ENCODE measurements at regions not wholly inside any gene's neighbourhood (a gene's known extent, or its start where the extent isn't known, plus 50 kb on each side); places are given as distances from the start of the nearest gene placed in this dataset.

- DNase-seq = no peak
These were observed 330.0 kb downstream of the DDX10 start for GRCh38 chr11:108994887-108995286.

- no peak for DNase-seq
These were observed 333.0 kb downstream of the DDX10 start for GRCh38 chr11:108997826-108998225.

DNA sequence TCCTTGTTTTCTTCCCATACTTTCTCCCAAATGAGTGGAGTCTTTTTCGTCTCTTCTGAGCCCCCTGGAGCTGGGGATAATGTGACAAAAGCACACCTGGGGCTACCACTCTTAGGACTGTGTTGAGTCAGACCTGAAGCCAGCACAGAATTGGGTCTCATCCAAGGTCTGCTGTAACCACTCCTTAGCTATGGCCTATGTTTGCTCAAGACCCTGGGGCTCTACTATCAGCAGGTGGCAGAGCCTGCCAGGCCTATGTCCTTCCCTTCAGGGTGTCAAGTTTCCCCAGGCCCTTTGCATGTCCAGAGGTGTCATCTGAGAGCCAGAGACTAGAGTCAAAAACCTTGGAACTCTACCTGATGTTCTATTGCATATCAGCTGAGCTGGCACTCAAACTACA is 335.7 kb downstream of the DDX10 start:
- DNase-seq = peak; percentile 76

DNA sequence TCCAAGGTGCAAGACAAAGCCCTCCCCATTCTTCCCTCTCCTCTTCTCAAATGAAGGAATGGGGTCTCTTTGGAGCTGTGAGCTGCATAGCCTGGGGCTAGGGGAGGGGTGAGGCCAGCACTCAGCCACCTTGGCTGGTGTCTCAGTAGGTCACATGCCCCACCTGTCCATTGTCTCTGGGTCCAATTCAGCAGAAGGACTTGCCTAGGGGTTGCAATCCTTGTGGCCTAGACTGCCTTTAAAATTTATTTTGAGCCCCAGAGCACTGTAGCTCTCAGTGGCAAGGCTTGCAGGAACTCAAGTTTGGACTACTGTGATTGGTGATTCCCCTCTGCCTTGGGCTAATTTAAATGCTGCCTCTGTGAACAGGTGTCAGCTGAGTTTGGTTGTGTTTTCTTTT is 336.7 kb downstream of the DDX10 start:
- no peak for DNase-seq

DNA sequence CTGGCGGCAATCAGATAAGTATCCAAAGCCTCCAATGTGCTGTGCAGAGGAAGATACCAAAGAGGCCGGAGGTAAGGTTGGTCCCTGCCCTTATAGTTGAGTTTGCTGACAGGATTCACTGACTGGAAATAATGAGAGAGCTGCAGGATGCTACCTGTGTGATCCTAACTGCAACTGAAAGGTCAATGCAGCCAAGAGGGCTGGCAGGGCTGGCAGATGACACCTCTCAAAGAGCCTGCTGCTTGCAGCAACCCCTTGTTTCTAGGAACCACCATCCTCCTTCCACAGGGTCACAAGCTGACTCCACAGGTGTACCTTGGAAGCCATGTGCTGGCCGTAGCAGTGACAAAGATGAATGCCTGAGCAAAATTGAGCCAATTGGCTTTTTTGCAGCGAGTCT is 348.1 kb downstream of the DDX10 start:
- no peak for DNase-seq

DNA sequence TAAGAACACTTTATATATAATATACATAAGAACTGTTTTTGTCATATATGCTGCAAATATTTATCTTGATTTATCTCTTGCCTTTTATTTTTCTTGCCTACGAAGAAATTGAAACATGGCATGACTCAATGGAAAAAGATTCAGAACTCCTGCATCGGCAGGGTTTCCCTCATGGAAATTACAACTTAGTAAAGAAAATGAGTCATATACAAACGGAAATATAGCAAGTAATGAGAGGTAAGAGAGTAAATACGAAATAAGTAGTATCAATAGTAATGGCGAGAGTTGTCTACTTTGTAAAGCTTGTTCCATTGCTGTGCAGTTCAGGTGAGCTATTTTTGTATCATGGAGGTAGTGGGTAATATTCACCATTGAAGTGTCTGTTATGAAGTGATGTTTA is 350.4 kb downstream of the DDX10 start:
- DNase-seq = no peak

GRCh38 chr11:109016724-109017123 is 351.9 kb downstream of the DDX10 start:
- no peak for DNase-seq

GRCh38 chr11:109017489-109017888 is 352.6 kb downstream of the DDX10 start:
- no peak for DNase-seq

- no peak for DNase-seq
These were observed 353.8 kb downstream of the DDX10 start for GRCh38 chr11:109018639-109019038.

GRCh38 chr11:109019342-109019936 is 354.6 kb downstream of the DDX10 start:
- no peak for DNase-seq

DNA sequence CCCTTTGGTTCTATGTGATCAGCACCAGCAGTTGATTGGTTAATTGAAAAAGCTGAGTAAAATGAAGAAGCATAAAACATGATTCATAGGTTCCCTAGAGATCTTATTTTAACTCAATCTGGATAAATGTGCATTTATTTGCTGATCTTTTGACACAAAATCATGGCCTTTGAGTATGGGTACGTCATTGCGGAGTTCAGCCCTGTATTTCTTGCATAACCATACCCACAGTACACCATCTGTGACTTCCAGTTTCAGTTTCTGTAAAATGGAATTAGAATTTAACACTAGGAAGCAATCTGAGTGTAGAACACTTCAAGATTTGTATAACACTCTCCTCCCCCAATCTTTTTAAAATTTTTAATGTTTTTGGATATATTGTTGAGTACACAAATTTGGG is 358.2 kb downstream of the DDX10 start:
- no peak for DNase-seq

DNA sequence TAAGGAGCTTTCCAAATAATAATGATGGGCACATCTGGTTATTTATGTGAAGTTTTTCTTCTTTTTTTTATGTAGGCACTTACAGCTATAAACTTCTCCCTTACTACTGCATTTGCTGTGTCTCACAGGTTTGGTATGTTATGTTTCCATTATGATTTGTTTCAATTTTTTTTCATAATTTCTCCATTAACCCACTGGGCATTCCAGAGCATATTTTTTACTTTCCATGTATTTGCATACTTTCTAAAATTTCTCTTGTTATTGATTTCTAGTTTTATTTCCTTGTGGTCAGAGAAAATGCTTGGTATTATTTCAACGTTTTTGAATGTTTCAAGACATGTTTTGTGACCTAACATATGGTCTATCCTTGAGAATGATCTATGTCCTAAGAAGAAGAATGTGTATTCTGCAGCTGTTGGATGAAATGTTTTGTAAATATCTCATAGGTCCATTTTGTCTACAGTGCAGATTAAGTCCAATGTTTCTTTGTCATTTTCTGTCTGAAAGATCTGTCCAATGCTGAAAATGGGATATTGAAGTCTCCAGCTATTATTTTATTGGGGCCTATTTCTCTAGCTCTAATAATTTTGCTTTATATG is 362.1 kb downstream of the DDX10 start:
- no peak for DNase-seq

DNA sequence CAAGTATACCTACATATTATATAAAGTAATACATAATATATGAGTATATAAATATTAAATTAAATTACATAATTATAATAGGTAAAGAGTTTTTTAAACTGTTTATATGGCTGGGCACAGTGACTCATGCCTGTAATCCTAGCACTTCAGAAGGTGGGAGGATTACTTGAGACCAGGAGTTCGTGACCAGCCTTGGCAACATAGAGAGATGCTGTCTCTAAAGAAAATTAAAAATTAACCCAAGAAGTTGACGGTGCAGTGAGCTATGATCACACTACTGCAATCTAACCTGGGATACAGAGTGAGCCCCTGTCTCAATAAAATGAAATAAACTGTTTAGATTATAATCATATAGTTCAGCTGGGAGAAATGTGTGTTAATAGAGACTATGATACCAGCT is 363.0 kb downstream of the DDX10 start:
- DNase-seq = no peak

- no peak for DNase-seq
These were observed 365.1 kb downstream of the DDX10 start for GRCh38 chr11:109029927-109030326.

- peak; percentile 2 for DNase-seq
These were observed 368.9 kb downstream of the DDX10 start for GRCh38 chr11:109033627-109034338.

- no peak for DNase-seq
These were observed 369.4 kb downstream of the DDX10 start for GRCh38 chr11:109034339-109034696.

DNA sequence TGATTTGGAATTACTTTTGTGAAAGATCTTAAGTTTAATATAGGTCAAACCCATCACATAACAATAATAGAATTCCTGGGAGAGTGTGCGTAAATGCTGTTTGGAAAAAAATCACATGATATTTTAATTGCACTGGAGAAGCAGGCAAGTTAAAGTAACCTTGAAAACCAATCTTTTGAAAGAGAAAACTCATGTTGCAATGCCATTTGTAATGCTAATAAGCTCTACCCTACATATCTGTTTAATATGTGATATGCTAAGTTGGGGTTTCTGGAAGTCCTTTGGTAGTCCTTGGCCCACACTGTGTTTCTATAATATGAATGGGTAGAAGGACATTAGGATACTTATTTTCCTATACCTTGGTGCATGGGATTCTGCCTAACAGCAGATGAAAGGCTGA is 370.4 kb downstream of the DDX10 start:
- no peak for DNase-seq

GRCh38 chr11:109036011-109036410 is 371.1 kb downstream of the DDX10 start:
- no peak for DNase-seq

DNA sequence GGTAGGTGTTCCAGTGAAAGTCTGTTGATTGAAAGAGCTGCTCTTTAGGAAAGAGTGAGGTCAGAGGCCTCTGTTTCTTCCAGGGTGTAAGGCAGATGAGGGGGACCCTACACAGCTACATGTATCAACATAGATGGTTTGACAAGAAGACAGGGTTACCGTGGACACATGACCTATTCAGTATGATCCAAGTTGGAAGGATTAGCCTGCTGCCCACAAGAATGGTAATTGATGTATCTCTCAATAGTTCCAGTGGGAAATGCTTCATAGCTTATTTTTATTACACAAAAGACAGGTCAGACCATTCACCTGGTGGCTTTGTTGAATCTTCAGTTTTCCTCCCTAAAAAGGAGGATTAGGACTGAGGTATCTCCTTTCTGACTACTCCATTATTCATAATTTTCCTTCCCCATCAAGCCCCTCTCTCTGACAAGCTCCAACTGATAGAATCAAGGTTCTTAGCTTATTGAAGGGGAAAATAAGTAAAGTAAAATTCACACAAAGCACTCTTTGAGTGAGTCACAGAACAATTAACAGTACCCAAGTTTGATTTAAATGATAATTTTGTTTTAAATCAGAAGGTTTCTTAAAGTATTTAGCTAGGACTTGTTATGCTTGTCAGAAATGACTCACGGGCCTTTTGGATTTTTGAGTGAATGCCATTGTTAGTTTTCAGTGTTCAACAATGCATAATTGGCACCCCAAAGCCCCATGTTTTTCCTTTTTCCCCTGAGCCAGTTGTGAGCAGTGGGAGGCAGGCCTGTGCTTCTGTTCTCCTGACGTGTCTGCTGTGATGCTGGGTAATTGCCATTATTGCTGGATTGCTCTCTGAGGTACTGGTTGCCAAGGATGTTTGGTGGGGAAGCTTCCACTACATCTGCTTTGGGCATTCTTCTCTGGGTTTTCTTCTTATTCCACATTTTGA is 373.2 kb downstream of the DDX10 start:
- DNase-seq = no peak

- no peak for DNase-seq
These were observed 374.7 kb downstream of the DDX10 start for GRCh38 chr11:109039611-109040010.

DNA sequence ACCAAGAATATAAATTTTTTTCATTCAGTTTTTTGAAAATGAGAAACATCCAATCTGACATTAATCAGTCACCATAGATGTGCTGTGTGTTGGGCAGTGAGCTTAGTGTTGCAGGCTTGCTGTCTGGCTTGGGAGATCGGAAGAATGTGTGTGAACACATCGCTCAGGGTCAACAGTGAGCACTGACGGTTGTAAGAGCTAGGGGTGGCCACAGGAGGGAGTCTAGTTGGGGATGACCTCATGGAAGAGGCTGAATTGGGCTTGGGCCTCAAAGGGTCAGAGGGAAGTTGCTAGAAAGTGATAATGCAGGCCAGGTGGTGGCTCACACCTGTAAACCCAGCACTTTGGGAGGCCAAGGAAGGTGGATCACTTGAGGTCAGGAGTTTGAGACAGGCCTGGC is 375.4 kb downstream of the DDX10 start:
- no peak for DNase-seq

DNA sequence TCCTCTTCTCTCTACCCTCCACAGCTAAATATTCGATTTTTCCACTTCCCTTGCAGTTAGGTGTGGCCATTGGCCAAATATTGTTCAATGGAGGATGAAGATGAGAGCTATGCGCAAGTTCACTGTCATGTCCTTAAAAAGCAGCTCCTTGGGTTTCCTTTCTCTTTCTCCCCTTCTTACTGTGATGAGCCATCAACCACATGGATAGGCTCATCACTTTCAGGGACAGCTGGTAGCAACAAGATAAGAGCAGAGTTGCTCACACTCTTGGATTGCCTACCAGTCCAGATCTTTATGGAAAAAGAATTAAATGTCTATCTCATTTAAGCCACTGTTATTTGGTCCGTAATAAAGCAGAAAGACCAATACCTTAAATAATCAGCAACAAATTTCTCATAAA is 377.0 kb downstream of the DDX10 start:
- no peak for DNase-seq

DNA sequence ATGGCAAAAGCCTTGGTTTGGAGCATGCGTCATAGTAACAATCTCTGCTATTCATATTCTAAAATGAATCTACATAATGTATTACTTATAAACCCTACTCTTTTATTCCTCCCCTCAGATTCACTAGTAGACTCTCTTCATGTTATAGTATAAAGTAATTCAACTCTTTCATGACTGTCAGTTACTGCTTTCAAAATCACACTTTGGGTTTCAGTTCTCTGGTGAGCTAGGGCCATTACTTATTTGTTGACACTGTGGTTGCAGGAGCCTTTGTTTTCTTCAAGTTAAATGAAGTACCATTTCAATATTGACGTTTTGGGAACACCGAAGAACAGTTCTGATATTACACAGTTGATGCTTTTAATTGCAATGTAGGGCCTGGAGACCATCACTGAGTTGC is 378.4 kb downstream of the DDX10 start:
- no peak for DNase-seq

All from NCI-H2029 (cell line).